GM12872 (cell line): ENCODE measurements at regions not wholly inside any gene's neighbourhood (a gene's known extent, or its start where the extent isn't known, plus 50 kb on each side); places are given as distances from the start of the nearest gene placed in this dataset.

ENCODE experiments used
- TF ChIP-seq, protein P1 (sequence below): IDR thresholded peaks from 3 replicates; pipeline ENCODE4 v1.5.1; 2011; ENCODE audit warnings: low read depth, mild to moderate bottlenecking, low read length, moderate library complexity; ENCODE audit not compliant: insufficient read depth

DNA sequence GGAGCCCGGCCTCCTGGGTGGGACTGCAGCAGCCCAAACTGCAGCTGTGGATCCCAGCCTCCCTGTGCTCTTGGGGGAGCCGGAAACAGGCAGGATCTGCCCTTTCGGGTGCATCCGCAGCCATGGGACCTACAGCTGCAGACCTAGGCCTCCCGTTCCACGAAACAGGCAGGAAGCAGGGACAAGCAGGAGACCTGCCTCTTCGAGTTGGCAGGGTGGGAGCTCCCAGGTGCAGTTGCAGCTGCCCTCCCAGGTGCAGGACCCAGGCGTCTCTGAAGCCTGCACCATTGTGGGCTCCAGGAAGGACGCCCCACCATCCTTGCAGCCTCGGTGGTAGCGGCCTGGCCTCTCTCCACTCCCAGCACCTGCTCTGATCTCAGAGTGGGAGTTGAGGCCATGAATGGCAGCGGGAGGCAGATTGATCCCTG lies 189.0 kb upstream of the KLHL1 start:
- TF ChIP-seq, protein P1, sequence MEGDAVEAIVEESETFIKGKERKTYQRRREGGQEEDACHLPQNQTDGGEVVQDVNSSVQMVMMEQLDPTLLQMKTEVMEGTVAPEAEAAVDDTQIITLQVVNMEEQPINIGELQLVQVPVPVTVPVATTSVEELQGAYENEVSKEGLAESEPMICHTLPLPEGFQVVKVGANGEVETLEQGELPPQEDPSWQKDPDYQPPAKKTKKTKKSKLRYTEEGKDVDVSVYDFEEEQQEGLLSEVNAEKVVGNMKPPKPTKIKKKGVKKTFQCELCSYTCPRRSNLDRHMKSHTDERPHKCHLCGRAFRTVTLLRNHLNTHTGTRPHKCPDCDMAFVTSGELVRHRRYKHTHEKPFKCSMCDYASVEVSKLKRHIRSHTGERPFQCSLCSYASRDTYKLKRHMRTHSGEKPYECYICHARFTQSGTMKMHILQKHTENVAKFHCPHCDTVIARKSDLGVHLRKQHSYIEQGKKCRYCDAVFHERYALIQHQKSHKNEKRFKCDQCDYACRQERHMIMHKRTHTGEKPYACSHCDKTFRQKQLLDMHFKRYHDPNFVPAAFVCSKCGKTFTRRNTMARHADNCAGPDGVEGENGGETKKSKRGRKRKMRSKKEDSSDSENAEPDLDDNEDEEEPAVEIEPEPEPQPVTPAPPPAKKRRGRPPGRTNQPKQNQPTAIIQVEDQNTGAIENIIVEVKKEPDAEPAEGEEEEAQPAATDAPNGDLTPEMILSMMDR, result no peak

DNA sequence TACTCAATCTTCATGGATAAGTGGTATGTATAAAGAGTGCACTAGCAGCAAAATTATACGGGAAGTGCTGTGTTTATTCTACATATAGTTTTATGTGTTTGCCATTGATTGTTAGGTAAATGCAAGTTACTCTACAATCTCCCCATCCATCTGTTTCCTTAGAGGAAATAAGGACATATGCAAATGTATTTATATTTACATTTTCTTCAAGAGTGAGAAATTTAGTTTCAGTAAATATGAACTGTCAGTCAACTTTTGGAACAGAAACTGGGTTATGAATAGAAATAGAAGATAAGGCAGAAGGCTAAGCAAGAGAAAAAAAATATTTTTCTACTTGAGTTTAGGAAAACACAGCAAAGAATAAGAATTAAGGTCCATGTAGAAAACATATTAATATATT lies 176.1 kb upstream of the KLHL1 start:
- TF ChIP-seq, protein P1, result no peak

DNA sequence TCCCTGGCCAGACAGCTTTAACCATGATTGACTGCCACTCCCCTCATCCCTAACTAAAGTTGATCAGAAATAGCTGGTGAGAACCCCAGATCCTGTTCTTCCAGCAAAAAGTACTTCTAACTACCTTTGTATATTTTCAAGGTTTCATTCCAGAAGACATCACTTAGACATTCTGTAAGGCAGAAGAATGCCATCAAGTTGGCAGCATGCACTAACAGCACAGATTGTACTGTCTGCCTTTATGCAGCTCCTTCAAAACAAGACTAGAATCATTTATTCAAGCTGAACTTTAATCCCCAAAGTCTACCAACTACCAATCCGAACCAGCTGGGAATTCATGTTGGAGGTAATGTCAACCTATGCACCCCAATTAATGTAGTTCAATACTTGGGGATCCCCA lies 167.6 kb upstream of the KLHL1 start:
- TF ChIP-seq, protein P1, result no peak

DNA sequence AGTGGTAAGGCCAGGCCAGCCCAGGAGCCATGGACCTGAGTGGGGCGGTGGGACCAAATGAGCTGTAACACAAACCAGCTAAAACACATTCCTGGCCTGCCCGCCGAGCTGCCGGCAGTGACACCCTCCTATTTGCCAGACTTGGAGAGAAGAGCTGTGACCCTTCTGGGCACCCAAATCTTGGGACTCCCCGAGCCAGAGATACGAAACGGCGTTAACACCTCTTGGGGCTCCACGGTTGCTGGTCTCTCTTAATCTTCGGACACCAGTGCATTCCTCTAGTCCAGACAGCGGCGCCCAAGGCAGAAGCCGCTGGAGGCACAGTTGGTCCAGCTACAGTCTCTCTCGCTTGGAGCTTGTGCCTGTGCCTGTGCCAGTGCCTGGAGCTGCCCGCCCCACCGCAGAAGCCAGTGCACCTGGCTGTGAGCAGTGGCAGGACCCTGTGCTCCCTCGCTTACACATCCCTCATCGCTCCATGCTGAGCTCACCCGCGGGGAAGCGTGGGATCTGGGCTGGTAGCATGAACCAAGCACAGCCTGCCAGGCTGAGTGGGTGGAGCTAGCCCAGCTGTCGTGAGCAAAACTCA lies 147.2 kb upstream of the KLHL1 start:
- TF ChIP-seq, protein P1, result no peak

DNA sequence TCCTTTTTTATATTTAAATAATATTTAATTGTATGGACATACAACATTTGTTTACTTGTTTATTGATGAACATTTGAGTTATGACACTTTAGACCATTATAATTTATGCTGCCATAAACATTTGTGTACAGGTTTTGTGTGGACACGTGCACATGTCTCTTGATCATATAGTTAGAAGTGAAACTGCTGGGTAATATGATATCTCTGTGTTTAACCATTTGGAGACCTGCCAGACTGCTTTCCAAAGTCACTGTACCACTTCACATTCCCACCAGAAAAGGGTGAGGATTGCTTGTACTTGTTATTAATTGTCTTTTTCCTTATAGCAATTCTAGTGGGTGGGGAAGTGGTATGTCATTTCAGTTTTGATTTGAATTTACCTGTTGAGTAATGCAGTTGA lies 145.6 kb upstream of the KLHL1 start:
- TF ChIP-seq, protein P1, result no peak

DNA sequence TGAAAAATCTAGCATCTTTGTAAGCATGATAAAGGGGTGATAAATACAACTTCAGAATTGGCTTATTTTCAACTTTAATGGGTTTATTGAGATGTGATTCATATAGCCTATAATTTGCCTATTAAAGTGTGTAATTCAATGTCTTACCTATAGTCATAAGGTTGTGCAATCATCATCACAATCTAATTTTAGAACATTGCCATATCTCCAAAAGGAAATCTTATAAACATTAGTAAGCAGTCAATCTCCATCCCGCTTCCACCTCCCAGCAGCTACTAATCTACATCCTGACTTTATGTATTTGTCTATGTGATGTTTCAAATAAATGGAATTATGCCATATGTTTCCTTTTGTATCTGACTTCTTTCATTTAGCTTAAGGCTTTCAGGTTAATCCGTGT lies 145.2 kb upstream of the KLHL1 start:
- TF ChIP-seq, protein P1, result no peak

DNA sequence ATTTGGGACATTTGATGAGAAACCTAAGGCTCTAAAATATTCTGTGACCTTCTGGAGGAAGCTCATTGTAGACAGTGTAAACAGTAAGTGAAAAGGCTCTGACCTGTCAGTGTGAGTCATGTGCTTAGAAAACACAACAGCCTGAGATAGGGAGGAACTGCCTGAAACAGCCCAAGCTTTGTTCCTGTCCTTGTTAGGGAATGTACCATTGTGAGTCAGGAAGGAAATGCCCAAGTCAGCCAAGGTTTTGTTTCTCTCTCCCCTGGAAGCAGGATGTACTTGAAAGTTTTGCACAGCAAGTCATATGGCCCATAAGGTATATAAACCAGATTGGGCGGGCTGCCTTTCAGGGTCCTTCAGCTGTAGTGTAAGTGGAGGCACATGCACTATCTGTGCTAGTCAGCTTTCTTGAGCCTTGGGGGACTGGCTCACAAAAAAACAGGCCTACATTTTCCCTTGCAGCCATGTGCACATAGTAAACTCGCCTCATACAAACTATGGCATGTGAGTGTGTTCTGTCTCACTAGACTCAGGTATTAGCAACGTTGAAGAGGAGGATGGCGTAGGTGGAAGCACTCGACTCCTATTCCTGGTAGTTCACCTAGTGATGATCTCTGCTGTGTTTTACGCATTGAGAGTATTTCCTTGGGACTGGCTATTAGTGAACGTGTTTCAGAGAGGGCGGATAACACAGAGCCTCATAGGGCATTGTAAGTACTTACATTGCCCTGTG lies 141.2 kb upstream of the KLHL1 start:
- TF ChIP-seq, protein P1, result no peak
